H1 (cell line): ENCODE measurements at regions not wholly inside any gene's neighbourhood (a gene's known extent, or its start where the extent isn't known, plus 50 kb on each side); places are given as distances from the start of the nearest gene placed in this dataset.

Experiments
- CTCF ChIP-seq, 3 experiments: IDR thresholded peaks; 1 replicate in 2 of 3; 2 replicates in 1 of 3; pipeline versions ENCODE4 v1.5.1 to v1.6.1; 2011; ENCODE audit warnings: low read length in 3 of 3, mild to moderate bottlenecking in 3 of 3, inconsistent platforms in 2 of 3, low read depth in 1 of 3, moderate library complexity in 1 of 3; ENCODE audit not compliant: insufficient read depth in 1 of 3; ENCODE audit errors: control extremely low read depth in 1 of 3
- EGR1 ChIP-seq: IDR thresholded peaks from 2 replicates; pipeline ENCODE4 v1.6.1; 2011; ENCODE audit warnings: low read depth, low read length, borderline replicate concordance
- EP300 ChIP-seq, 2 experiments: IDR thresholded peaks; 1 replicate in 1 of 2; 2 replicates in 1 of 2; pipeline ENCODE4 v1.6.1; 2011 to 2012; ENCODE audit warnings: low read depth in 2 of 2, low read length in 2 of 2, mild to moderate bottlenecking in 2 of 2, borderline replicate concordance in 1 of 2, inconsistent platforms in 1 of 2, moderate library complexity in 1 of 2
- EZH2 ChIP-seq: fragments of 200-600 bp; sonication (generic); IDR thresholded peaks from 2 replicates; pipeline ENCODE4 v1.7.1; 2012; ENCODE audit warnings: low read depth, mild to moderate bottlenecking, moderate library complexity, low read length, inconsistent platforms; ENCODE audit not compliant: severe bottlenecking
- JUND ChIP-seq: IDR thresholded peaks from 2 replicates; pipeline ENCODE4 v1.6.1; 2011; ENCODE audit warnings: mild to moderate bottlenecking, improper control_type of control experiment, low read length
- POLR2A ChIP-seq, 2 experiments: IDR thresholded peaks; 1 replicate in 1 of 2; 2 replicates in 1 of 2; pipeline ENCODE4 v1.6.1; 2011; ENCODE audit warnings: low read depth in 2 of 2, low read length in 2 of 2, mild to moderate bottlenecking in 2 of 2; ENCODE audit errors: control extremely low read depth in 1 of 2
- POLR2AphosphoS5 ChIP-seq: IDR thresholded peaks from 2 replicates; pipeline ENCODE4 v1.6.1; 2011; ENCODE audit warnings: low read depth, low read length
- SIN3A ChIP-seq, 2 experiments: IDR thresholded peaks in 1 of 2; conservative IDR thresholded peaks in 1 of 2; 2 replicates each; pipeline ENCODE4 v1.6.1; 2011 to 2012; ENCODE audit warnings: low read length in 2 of 2, improper control_type of control experiment in 1 of 2, low read depth in 1 of 2, mild to moderate bottlenecking in 1 of 2
- USF2 ChIP-seq: IDR thresholded peaks from 2 replicates; pipeline ENCODE4 v1.6.1; 2011; ENCODE audit warnings: low read length, improper control_type of control experiment

GRCh38 chr2:53403792-53404413, 363.7 kb upstream of the CHAC2 start:
- TF ChIP-seq EP300 (IDR thresholded peaks at IDR 0.05; ENCODE audit: borderline replicate concordance in 1 of 2, low read depth in 2 of 2, low read length in 2 of 2): no peak
- no peak for TF ChIP-seq CTCF (IDR thresholded peaks at IDR 0.05; ENCODE audit: control extremely low read depth in 1 of 3, insufficient read depth in 1 of 3, low read depth in 1 of 3, low read length in 3 of 3)
- TF ChIP-seq EGR1: no peak
- TF ChIP-seq EZH2: no peak
- TF ChIP-seq JUND: no peak
- no peak for TF ChIP-seq POLR2A (IDR thresholded peaks at IDR 0.05; ENCODE audit: control extremely low read depth in 1 of 2, low read depth in 2 of 2, low read length in 2 of 2)
- TF ChIP-seq POLR2AphosphoS5: no peak
- no peak for TF ChIP-seq SIN3A (conservative IDR thresholded peaks at IDR 0.05 in 1 of 2, IDR thresholded peaks at IDR 0.05 in 1 of 2; ENCODE audit: low read depth in 1 of 2, low read length in 2 of 2)
- no peak for TF ChIP-seq USF2
